ENCODE measurements at regions not wholly inside any gene's neighbourhood (a gene's known extent, or its start where the extent isn't known, plus 50 kb on each side); places are given as distances from the start of the nearest gene placed in this dataset.

GRCh38 chr20:24165301-24166122, 176.9 kb upstream of the GGTLC1 start:
- no peak for DNase-seq

- DNase-seq: peak; percentile 12 to 41
These were observed 175.8 kb upstream of the GGTLC1 start for GRCh38 chr20:24164360-24164759.

- no peak for DNase-seq
These were observed 174.9 kb upstream of the GGTLC1 start for GRCh38 chr20:24163506-24163905.

DNA sequence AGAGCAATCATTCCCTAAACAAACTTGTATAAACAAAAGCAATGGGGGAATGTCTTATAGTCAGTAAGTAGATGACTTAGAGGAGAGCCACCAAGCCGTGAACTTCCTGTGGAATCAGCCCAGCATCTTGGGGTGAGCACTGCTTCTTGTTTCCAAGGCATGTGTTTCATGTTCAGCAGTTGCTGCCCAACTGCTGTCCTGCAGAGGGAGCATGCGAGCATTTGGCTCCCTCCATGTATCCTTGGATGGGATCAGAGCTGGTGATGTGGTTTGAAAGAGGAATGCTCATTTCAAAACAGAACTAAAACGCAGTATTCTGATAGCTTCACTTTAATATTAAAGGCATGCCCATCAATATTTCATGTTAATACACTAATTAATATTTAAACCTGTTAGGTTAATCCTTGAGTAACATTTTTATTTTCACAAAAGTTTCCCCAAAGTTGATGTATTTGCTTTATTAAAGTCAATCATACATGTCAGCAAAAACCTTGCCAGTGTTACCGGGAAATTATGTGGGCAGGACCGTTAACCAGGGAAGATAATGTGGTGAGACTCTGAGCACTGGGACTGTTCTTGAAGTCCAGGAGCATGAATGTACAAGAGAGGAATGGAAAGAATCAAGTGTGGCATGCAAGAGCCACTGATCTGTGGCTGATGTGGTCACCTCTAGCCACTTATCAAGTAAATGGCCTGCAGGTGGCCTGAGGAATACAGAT, 172.1 kb upstream of the GGTLC1 start:
- no peak for DNase-seq

DNA sequence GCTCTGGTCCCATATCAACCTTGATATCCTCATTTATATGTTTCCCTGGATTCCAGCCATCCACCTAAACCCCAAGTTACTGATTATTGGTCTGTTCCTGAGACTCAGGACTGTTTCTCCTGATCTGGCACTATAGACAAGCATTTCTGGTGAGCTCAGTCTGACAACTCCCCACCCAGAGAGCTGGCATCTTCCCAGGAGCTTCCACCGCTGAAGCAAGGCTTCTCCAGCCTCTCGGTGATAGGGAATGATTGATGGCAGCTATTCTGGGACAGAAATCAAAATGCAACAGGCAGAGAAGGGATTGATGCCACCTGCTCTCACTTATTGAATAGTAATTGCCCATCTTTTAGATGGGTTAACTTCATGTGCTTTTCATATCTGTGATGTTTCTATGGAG, 169.7 kb upstream of the GGTLC1 start:
- no peak for DNase-seq

GRCh38 chr20:24157213-24157612, 168.6 kb upstream of the GGTLC1 start:
- peak; percentile 58 to 63 for DNase-seq

GRCh38 chr20:24153101-24154040, 164.8 kb upstream of the GGTLC1 start:
- no peak for DNase-seq

- DNase-seq: no peak
These were observed 163.2 kb upstream of the GGTLC1 start for GRCh38 chr20:24151621-24152294.

- no peak for DNase-seq
These were observed 161.8 kb upstream of the GGTLC1 start for GRCh38 chr20:24150406-24150805.

- no peak for DNase-seq
These were observed 161.3 kb upstream of the GGTLC1 start for GRCh38 chr20:24149881-24150307.

GRCh38 chr20:24149175-24149574, 160.6 kb upstream of the GGTLC1 start:
- no peak for DNase-seq

GRCh38 chr20:24148372-24148771, 159.8 kb upstream of the GGTLC1 start:
- peak; percentile 33 to 56 for DNase-seq

- DNase-seq: no peak
These were observed 159.4 kb upstream of the GGTLC1 start for GRCh38 chr20:24147961-24148360.

DNA sequence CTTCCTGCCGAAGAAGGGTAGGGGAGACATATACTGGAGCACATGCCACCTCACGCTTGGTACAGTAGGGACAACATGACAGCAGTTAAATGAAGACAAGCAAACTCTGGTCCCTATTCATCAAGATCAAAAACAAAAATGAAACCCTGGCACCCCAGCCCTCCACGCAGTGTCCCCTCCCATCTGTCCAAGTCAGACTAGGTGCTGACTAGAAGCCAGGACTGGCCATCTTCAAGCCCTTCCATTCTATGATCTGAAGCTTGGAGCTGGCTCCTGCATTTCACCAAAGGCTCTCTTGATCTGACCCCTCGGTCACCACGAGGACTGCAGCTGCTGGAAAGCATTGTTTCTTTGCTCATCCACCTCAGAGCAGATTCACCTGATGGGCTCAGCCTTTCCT, 158.9 kb upstream of the GGTLC1 start:
- no peak for DNase-seq

- DNase-seq: no peak
These were observed 157.7 kb upstream of the GGTLC1 start for GRCh38 chr20:24146231-24146634.

DNA sequence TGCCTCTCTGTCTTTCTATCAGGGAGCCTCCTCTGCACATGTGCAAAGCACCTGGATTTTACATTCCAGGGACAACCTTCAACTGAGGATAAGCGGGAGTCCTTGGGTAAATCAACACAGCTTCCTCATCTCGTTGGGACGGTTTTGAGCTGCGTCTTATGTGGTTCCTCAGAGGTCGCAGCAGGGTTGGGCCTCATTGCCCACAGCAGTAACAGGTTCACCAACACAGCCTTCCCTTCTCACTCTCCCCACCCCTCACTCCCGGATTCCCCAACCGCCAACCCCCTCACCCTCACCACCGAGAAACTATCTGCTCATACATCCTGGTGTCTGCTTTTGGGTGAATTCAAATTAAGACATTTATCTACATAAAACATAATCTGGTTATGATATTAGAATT, 155.8 kb upstream of the GGTLC1 start:
- DNase-seq: no peak

DNA sequence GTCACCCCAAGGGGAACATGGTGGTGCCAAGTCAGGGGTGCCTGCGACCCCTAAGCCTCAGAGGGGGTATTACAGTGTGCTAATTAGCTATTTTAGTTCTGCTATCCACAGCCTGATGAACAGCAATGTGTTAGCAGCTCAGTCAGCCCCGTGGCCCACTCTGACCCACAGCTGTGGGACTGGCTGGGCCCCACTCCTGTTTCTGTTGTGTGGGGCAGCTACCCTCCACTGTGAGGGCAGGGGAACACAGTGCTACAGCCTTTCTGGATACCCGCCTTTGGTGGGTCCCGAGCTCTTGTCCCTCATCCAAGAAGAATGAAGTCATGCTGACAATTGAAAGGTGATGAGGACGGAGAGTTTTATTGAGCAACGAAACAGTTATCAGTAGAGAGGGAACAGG, 152.5 kb upstream of the GGTLC1 start:
- no peak for DNase-seq

DNA sequence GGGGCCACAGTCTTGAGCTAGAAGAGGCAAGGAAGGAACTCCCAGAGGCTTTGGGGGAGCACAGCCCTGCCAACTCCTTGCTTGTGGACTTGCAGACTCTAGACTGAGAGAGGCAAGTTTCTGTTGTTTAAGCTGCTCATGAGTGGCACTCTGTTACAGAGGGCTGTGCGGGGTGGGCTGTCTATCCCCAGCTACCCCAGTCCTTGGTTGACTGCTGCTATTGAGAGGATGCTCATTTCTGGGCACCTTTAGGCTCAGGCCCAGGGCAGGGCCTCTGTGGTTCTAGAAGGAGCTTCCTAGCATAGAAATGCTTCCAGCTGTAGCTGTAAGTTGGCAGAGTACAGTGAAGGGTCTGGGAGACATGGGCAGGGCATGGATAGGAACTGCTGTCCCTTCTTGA, 151.3 kb upstream of the GGTLC1 start:
- DNase-seq: no peak

DNA sequence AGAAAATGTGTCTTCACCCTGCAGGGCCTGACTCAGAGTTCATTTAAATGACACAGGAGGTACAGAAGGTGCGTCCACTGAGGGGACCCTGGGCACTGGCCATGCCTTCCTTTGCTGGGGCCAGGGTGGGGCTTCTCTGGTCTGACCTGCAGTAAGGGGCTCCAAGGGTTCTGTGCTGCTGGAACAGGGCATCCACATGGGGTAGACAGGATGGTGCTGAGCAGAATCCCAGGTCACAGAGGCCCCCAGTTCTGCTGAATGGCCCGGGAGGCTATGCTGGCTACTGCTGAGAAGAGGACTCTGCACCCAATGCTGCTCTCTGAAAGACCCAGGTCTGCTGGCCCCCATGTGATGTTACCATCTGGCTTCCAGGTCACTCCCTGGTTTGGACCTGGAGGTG, 150.4 kb upstream of the GGTLC1 start:
- DNase-seq: no peak

DNA sequence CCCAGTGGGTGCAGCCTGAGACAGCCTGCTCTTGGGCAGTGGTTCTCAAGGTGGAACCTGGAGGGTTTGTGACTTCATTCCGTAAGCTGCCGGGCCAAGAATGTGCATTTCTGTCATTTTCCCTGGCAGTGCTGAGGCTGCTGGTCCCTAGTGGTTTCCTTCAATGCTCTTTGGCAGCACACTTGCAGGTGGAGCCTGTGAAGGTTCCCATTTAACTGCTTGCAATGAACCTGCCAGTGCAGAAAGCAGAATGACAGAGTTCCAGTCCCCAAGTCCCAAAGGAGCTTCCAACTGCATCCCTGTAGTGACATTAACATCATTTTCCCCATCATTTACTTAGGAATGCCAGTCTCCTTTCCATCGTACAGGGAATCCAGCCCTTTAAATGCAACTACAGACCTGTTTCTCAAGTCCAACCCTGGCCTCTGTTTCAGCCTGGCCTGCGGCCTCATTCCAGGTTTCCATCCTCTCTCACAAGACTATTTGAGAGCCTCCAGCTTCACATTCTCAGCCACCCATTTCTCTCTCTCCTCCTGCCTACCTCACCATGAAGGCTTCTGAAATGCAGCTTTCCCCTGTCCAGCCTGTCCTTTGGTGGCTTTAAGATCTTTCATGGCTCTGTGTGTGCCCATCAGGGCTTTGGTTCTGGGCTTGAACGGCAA, 149.7 kb upstream of the GGTLC1 start:
- no peak for DNase-seq

DNA sequence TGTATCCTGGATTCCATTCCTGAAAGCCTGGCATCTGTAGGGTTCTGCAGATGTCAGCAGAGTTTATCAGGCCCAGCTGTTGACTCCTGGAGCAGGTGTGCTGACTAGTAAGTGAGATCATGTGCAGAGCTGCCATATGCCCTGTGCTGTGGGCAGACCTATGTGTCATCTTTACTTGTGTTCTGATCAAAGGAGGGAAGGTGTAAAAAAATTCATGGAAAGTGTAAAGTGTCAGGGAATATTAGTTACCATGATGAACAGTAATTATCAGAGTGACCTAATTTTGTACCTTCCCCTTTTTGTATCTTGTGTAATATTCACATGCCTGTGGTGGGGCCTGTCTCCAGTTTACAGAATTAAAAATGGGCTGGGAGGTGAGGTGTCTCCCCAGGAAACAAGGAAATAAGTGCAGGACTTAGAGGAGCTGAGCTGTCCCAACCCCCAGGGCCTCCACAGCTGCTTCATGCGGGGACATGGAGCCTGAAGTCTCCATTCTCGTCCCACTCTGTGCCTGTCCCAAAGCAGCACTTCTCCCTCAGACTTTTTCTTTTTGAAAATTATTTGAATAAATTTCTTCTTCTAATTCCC, 148.2 kb upstream of the GGTLC1 start:
- no peak for DNase-seq

GRCh38 chr20:24135781-24136180, 147.2 kb upstream of the GGTLC1 start:
- no peak for DNase-seq

All from CD4-positive, alpha-beta T cell treated with Interleukin-1 beta for 1 hour (primary cell).